ENCODE measurements at regions not wholly inside any gene's neighbourhood (a gene's known extent, or its start where the extent isn't known, plus 50 kb on each side); places are given as distances from the start of the nearest gene placed in this dataset.

- H3K27me3 ChIP-seq (ENCODE audit: low read length) = no peaks in the 10 kb centered on the region
- no peak overlapping the region for H2AFZ ChIP-seq (ENCODE audit: low read depth, low read length, severe bottlenecking)
- no peaks in the 10 kb centered on the region for H3K79me2 ChIP-seq (ENCODE audit: insufficient read depth, low read length)
- H3K27ac ChIP-seq (ENCODE audit: low read depth, low read length) = no peak overlapping the region
- H3F3A ChIP-seq (ENCODE audit: insufficient read depth) = no peaks in the 10 kb centered on the region; the same call in 1 of the 2 replicates
- TF ChIP-seq EZH2phosphoT487 (conservative IDR thresholded peaks at IDR 0.05; ENCODE audit: low read length) = no peak
- no peak for TF ChIP-seq CTCF (IDR thresholded peaks at IDR 0.05; ENCODE audit: insufficient read depth, low read length, poor library complexity, severe bottlenecking)
- H3K9me2 ChIP-seq (replicated peaks; ENCODE audit: insufficient read depth, low read length) = no peaks in the 10 kb centered on the region
- no peaks in the 10 kb centered on the region; the same call in 1 of the 2 replicates for H4K20me1 ChIP-seq (ENCODE audit: low read depth, low read length)
- H3K9ac ChIP-seq (ENCODE audit: low read length) = no peak overlapping the region
- no peak overlapping the region for H3K4me2 ChIP-seq (ENCODE audit: low read depth, low read length, poor library complexity, severe bottlenecking)
- H3K4me3 ChIP-seq (ENCODE audit: insufficient read depth, low read length, poor library complexity, severe bottlenecking) = no peak overlapping the region
- H3K36me3 ChIP-seq (ENCODE audit: low read length) = no peaks in the 10 kb centered on the region
- no peaks in the 10 kb centered on the region for H3K9me3 ChIP-seq (ENCODE audit: insufficient read depth, low read length)
These were observed 87.0 kb downstream of the PLXNA1 start for GRCh38 chr3:127069814-127070440.

GRCh38 chr3:127070776-127071175 lies 87.9 kb downstream of the PLXNA1 start:
- H3K4me2 ChIP-seq (ENCODE audit: low read depth, low read length, poor library complexity, severe bottlenecking) = no peak overlapping the region
- H3K27ac ChIP-seq (ENCODE audit: low read depth, low read length) = no peak overlapping the region
- H3K36me3 ChIP-seq (ENCODE audit: low read length) = no peaks in the 10 kb centered on the region
- no peak overlapping the region for H3K9ac ChIP-seq (ENCODE audit: low read length)
- H3K9me3 ChIP-seq (ENCODE audit: insufficient read depth, low read length) = no peaks in the 10 kb centered on the region
- H3F3A ChIP-seq (ENCODE audit: insufficient read depth) = peaks cover 4% of the 10 kb centered on the region
- H2AFZ ChIP-seq (ENCODE audit: low read depth, low read length, severe bottlenecking) = no peak overlapping the region
- no peaks in the 10 kb centered on the region for H3K27me3 ChIP-seq (ENCODE audit: low read length)
- no peaks in the 10 kb centered on the region; the same call in 1 of the 2 replicates for H4K20me1 ChIP-seq (ENCODE audit: low read depth, low read length)
- no peak overlapping the region for H3K4me3 ChIP-seq (ENCODE audit: insufficient read depth, low read length, poor library complexity, severe bottlenecking)
- TF ChIP-seq EZH2phosphoT487 (conservative IDR thresholded peaks at IDR 0.05; ENCODE audit: low read length) = no peak
- no peak for TF ChIP-seq CTCF (IDR thresholded peaks at IDR 0.05; ENCODE audit: insufficient read depth, low read length, poor library complexity, severe bottlenecking)
- no peaks in the 10 kb centered on the region for H3K79me2 ChIP-seq (ENCODE audit: insufficient read depth, low read length)
- H3K9me2 ChIP-seq (replicated peaks; ENCODE audit: insufficient read depth, low read length) = no peaks in the 10 kb centered on the region

- no peak overlapping the region for H3K4me3 ChIP-seq (ENCODE audit: insufficient read depth, low read length, poor library complexity, severe bottlenecking)
- H3K79me2 ChIP-seq (ENCODE audit: insufficient read depth, low read length) = no peaks in the 10 kb centered on the region
- H3F3A ChIP-seq (ENCODE audit: insufficient read depth) = peaks cover 4% of the 10 kb centered on the region
- H3K27me3 ChIP-seq (ENCODE audit: low read length) = no peaks in the 10 kb centered on the region
- no peaks in the 10 kb centered on the region for H3K9me3 ChIP-seq (ENCODE audit: insufficient read depth, low read length)
- H3K27ac ChIP-seq (ENCODE audit: low read depth, low read length) = no peak overlapping the region
- TF ChIP-seq EZH2phosphoT487 (conservative IDR thresholded peaks at IDR 0.05; ENCODE audit: low read length) (no peak), CTCF (IDR thresholded peaks at IDR 0.05; ENCODE audit: insufficient read depth, low read length, poor library complexity, severe bottlenecking) (no peak)
- no peak overlapping the region for H3K9ac ChIP-seq (ENCODE audit: low read length)
- H4K20me1 ChIP-seq (ENCODE audit: low read depth, low read length) = no peaks in the 10 kb centered on the region; the same call in 1 of the 2 replicates
- H3K4me2 ChIP-seq (ENCODE audit: low read depth, low read length, poor library complexity, severe bottlenecking) = no peak overlapping the region
- H3K9me2 ChIP-seq (replicated peaks; ENCODE audit: insufficient read depth, low read length) = no peaks in the 10 kb centered on the region
- no peaks in the 10 kb centered on the region for H3K36me3 ChIP-seq (ENCODE audit: low read length)
- no peak overlapping the region for H2AFZ ChIP-seq (ENCODE audit: low read depth, low read length, severe bottlenecking)
These were observed 88.7 kb downstream of the PLXNA1 start for GRCh38 chr3:127071597-127072001.

Data from SU-DHL-6 (cell line).